Ascending aorta (tissue), 2 donors: ENCODE measurements at regions not wholly inside any gene's neighbourhood (a gene's known extent, or its start where the extent isn't known, plus 50 kb on each side); places are given as distances from the start of the nearest gene placed in this dataset.
A peak's percentile ranks its signal among the peaks of the same experiment; 100 is the strongest.

Experiments
- DNase-seq, 2 donors: peaks; one replicate each; pipeline ENCODE4 v3.0.0-alpha.2; 2019; ENCODE audit warnings: low spot score in 2 of 2
- H3K27ac ChIP-seq, 2 donors: fragments of 200-600 bp; sonication (generic); one replicate each; pipeline ENCODE4 v1.5.1; 2016 to 2017; ENCODE audit warnings: mild to moderate bottlenecking in 1 of 2
- H3K27me3 ChIP-seq: fragments of 200-600 bp; sonication (generic); one replicate; pipeline ENCODE4 v1.5.1; 2017
- H3K36me3 ChIP-seq, 2 donors: fragments of 200-600 bp; sonication (generic); one replicate each; pipeline ENCODE4 v1.5.1; 2016
- H3K4me1 ChIP-seq, 2 donors: fragments of 200-600 bp; sonication (generic); one replicate each; pipeline ENCODE4 v1.5.1; 2016 to 2017; ENCODE audit warnings: mild to moderate bottlenecking in 1 of 2
- H3K4me3 ChIP-seq, 2 donors: fragments of 200-600 bp; sonication (generic); one replicate each; pipeline ENCODE4 v1.5.1; 2016 to 2017; ENCODE audit warnings: mild to moderate bottlenecking in 1 of 2
- H3K9me3 ChIP-seq, 2 donors: fragments of 200-600 bp; sonication (generic); one replicate each; pipeline ENCODE4 v1.5.1; 2016
- intact Hi-C: fragments of 100-400 bp; cut with DNase I; formaldehyde crosslinking; loops from one replicate; pipeline ENCODE4 v1.15.1; 2023
- TF ChIP-seq, protein P1 (sequence below), 3 experiments: fragments of 200-600 bp in 2 of 3; fragments of 450-650 bp in 1 of 3; sonication (generic) in 2 of 3; IDR thresholded peaks; one replicate each; pipeline ENCODE4 v1.5.1; 2016 to 2019; ENCODE audit warnings: antibody characterized with exemption in 3 of 3, mild to moderate bottlenecking in 1 of 3, moderate library complexity in 1 of 3

DNA sequence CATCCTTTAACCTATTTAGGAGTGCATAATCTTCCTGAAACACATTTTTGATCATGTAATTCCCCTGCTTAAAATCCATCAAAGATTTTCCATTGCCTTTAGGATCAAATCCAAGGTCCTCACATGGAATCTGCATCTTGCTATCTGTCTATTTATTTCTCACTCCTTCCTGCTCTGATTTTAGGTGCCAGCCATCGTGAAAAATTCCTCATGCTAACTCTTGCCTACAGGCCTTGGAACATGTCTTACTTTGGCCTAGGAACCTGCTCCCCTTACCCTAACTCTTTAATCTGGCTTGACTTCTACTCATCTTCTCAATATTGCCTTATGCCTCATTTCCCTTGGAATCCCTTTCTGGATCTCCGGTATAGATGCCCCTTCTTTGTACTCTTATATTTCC, 1074.3 kb downstream of the TTLL7 start:
- no peaks in the 10 kb centered on the region for H3K36me3 ChIP-seq
- H3K27me3 ChIP-seq = no peaks in the 10 kb centered on the region
- TF ChIP-seq, protein P1, sequence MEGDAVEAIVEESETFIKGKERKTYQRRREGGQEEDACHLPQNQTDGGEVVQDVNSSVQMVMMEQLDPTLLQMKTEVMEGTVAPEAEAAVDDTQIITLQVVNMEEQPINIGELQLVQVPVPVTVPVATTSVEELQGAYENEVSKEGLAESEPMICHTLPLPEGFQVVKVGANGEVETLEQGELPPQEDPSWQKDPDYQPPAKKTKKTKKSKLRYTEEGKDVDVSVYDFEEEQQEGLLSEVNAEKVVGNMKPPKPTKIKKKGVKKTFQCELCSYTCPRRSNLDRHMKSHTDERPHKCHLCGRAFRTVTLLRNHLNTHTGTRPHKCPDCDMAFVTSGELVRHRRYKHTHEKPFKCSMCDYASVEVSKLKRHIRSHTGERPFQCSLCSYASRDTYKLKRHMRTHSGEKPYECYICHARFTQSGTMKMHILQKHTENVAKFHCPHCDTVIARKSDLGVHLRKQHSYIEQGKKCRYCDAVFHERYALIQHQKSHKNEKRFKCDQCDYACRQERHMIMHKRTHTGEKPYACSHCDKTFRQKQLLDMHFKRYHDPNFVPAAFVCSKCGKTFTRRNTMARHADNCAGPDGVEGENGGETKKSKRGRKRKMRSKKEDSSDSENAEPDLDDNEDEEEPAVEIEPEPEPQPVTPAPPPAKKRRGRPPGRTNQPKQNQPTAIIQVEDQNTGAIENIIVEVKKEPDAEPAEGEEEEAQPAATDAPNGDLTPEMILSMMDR (IDR thresholded peaks at IDR 0.05) = no peak
- no peaks in the 10 kb centered on the region for H3K9me3 ChIP-seq
- no peak for DNase-seq
- H3K27ac ChIP-seq = no peak overlapping the region
- H3K4me1 ChIP-seq = no peaks in the 10 kb centered on the region
- no peak overlapping the region for H3K4me3 ChIP-seq
- intact Hi-C loops = no loop called here

GRCh38 chr1:82923931-82924330, 1075.0 kb downstream of the TTLL7 start:
- no peak for DNase-seq
- H3K27me3 ChIP-seq = no peaks in the 10 kb centered on the region
- TF ChIP-seq, protein P1 (IDR thresholded peaks at IDR 0.05) = no peak
- H3K9me3 ChIP-seq = no peaks in the 10 kb centered on the region
- H3K36me3 ChIP-seq = no peaks in the 10 kb centered on the region
- H3K4me3 ChIP-seq = no peak overlapping the region
- H3K4me1 ChIP-seq = no peaks in the 10 kb centered on the region
- intact Hi-C loops = no loop called here
- no peak overlapping the region for H3K27ac ChIP-seq

DNA sequence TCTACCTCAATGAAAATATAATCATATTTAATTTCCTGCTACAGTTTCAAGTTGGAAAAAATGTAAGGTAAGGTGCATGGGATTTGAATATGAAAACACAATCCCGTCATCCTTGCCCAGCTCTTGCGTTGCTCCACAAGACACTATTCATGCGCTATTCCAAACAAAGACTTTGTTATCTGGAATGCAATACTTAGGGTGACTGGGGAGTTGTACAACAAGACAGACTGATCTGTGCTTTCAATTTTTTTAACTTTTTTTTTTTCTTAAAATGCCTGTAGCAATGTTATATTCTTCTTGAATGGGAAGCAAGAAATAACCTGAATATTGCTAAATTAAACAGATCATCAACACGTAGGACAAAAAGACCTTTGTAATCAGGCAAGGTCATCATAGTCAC, 1077.2 kb downstream of the TTLL7 start:
- H3K4me1 ChIP-seq = no peaks in the 10 kb centered on the region
- H3K9me3 ChIP-seq = no peaks in the 10 kb centered on the region
- TF ChIP-seq, protein P1 (IDR thresholded peaks at IDR 0.05) = no peak
- no peaks in the 10 kb centered on the region for H3K27me3 ChIP-seq
- no peak overlapping the region for H3K4me3 ChIP-seq
- no peaks in the 10 kb centered on the region for H3K36me3 ChIP-seq
- no peak overlapping the region for H3K27ac ChIP-seq
- DNase-seq = no peak
- intact Hi-C loops = no loop called here

GRCh38 chr1:82920418-82921248, 1078.3 kb downstream of the TTLL7 start:
- Histone ChIP-seq H3K4me1 (no peaks in the 10 kb centered on the region), H3K36me3 (no peaks in the 10 kb centered on the region), H3K27me3 (no peaks in the 10 kb centered on the region), H3K27ac (peak overlapping the region in 1 of 2 donors; percentile 12), H3K4me3 (no peak overlapping the region), H3K9me3 (no peaks in the 10 kb centered on the region)
- DNase-seq = no peak
- TF ChIP-seq, protein P1 (IDR thresholded peaks at IDR 0.05) = no peak
- intact Hi-C loops = no loop called here

DNA sequence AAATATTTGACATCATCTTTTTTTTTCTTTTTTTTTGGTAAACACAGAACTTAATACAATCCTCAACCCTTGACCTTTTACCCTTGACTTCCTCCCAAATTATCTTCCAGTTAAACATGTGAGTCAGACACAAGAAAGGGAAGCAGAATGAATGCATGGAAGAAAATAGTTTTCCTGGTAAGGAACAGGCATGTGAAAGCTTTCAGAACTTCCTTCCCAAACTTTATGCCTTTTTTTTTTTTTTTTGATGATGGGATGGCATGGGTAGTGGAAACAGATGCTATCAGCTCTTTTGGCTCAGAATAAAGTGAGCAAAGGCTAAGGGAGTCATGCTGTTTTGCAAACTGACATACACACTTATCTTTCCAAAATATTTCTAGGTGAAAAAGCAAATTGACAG, 1079.1 kb downstream of the TTLL7 start:
- no peak overlapping the region for H3K27ac ChIP-seq

More for the DNA sequence above, 1079.1 kb downstream of the TTLL7 start:
- no peaks in the 10 kb centered on the region for H3K36me3 ChIP-seq
- H3K4me3 ChIP-seq = no peak overlapping the region
- TF ChIP-seq, protein P1 (IDR thresholded peaks at IDR 0.05) = no peak
- no peaks in the 10 kb centered on the region for H3K4me1 ChIP-seq
- DNase-seq = no peak
- H3K27me3 ChIP-seq = no peaks in the 10 kb centered on the region
- intact Hi-C loops = no loop called here
- no peaks in the 10 kb centered on the region for H3K9me3 ChIP-seq
